Muscle of leg (tissue), 3 donors: ENCODE measurements at regions not wholly inside any gene's neighbourhood (a gene's known extent, or its start where the extent isn't known, plus 50 kb on each side); places are given as distances from the start of the nearest gene placed in this dataset.

ENCODE experiments used
- DNase-seq: peaks from one replicate; pipeline ENCODE4 v3.0.0; 2013
- H3K27ac ChIP-seq: one replicate; pipeline ENCODE4 v1.5.1; 2013; ENCODE audit warnings: mild to moderate bottlenecking, low read length, control low read depth
- H3K27me3 ChIP-seq: one replicate; pipeline ENCODE4 v1.6.1; 2013; ENCODE audit warnings: low read length; ENCODE audit not compliant: control insufficient read depth, insufficient read depth
- H3K36me3 ChIP-seq: one replicate; pipeline ENCODE4 v1.6.1; 2013; ENCODE audit warnings: low read length; ENCODE audit not compliant: control insufficient read depth, insufficient read depth
- H3K4me1 ChIP-seq: one replicate; pipeline ENCODE4 v1.6.1; 2013; ENCODE audit warnings: low read length; ENCODE audit not compliant: control insufficient read depth, insufficient read depth
- H3K4me3 ChIP-seq: one replicate; pipeline ENCODE4 v1.5.1; 2013; ENCODE audit warnings: low read length, control low read depth
- H3K9me3 ChIP-seq: replicated peaks from 2 replicates; pipeline ENCODE4 v1.6.1; 2013; ENCODE audit warnings: low read depth, low read length; ENCODE audit not compliant: control insufficient read depth
- WGBS: methylation state at CpG from one replicate; pipeline ENCODE4 v1.1.5; 2013; ENCODE audit warnings: missing lambda C conversion rate; ENCODE audit not compliant: insufficient coverage; 5-methylcytosine and 5-hydroxymethylcytosine counted together

GRCh38 chr15:68482246-68482645 lies 50.3 kb upstream of the ITGA11 start:
- no peaks in the 10 kb centered on the region for H3K36me3 ChIP-seq
- peaks cover 10% of the 10 kb centered on the region for H3K27me3 ChIP-seq
- H3K9me3 ChIP-seq, result no peaks in the 10 kb centered on the region
- no peak overlapping the region for H3K4me3 ChIP-seq
- no CpG with 5 or more reads among the region's 4 CpGs for WGBS
- no peak for DNase-seq
- no peak overlapping the region for H3K27ac ChIP-seq
- H3K4me1 ChIP-seq, result peaks cover 7% of the 10 kb centered on the region

- 84% methylated on average over 3 of the region's 3 CpGs for WGBS
- Histone ChIP-seq H3K36me3 (no peaks in the 10 kb centered on the region), H3K27ac (no peak overlapping the region), H3K27me3 (peaks cover 10% of the 10 kb centered on the region), H3K4me1 (peaks cover 7% of the 10 kb centered on the region), H3K4me3 (no peak overlapping the region), H3K9me3 (no peaks in the 10 kb centered on the region)
- no peak for DNase-seq
Measured at GRCh38 chr15:68483165-68483564, 51.2 kb upstream of the ITGA11 start.

GRCh38 chr15:68484220-68484619 lies 52.3 kb upstream of the ITGA11 start:
- no peak for DNase-seq
- H3K27me3 ChIP-seq, result peaks cover 10% of the 10 kb centered on the region
- H3K4me3 ChIP-seq, result no peak overlapping the region
- H3K27ac ChIP-seq, result no peak overlapping the region
- H3K4me1 ChIP-seq, result peaks cover 7% of the 10 kb centered on the region
- H3K9me3 ChIP-seq, result no peaks in the 10 kb centered on the region
- H3K36me3 ChIP-seq, result no peaks in the 10 kb centered on the region

GRCh38 chr15:68484696-68485400 lies 52.9 kb upstream of the ITGA11 start:
- DNase-seq, result no peak
- 49% methylated on average over 10 of the region's 14 CpGs for WGBS
- no peak overlapping the region for H3K4me3 ChIP-seq
- H3K4me1 ChIP-seq, result peaks cover 7% of the 10 kb centered on the region
- H3K27ac ChIP-seq, result no peak overlapping the region
- H3K36me3 ChIP-seq, result no peaks in the 10 kb centered on the region
- H3K27me3 ChIP-seq, result peaks cover 10% of the 10 kb centered on the region
- H3K9me3 ChIP-seq, result no peaks in the 10 kb centered on the region

GRCh38 chr15:68485721-68486360 lies 53.9 kb upstream of the ITGA11 start:
- H3K9me3 ChIP-seq, result no peaks in the 10 kb centered on the region

GRCh38 chr15:68487087-68487843 lies 55.3 kb upstream of the ITGA11 start:
- peaks cover 7% of the 10 kb centered on the region for H3K4me1 ChIP-seq
- WGBS, result 50% methylated on average over 2 of the region's 5 CpGs
- DNase-seq, result no peak
- no peak overlapping the region for H3K4me3 ChIP-seq
- no peaks in the 10 kb centered on the region for H3K9me3 ChIP-seq
- no peaks in the 10 kb centered on the region for H3K36me3 ChIP-seq
- peaks cover 10% of the 10 kb centered on the region for H3K27me3 ChIP-seq
- H3K27ac ChIP-seq, result no peak overlapping the region

More at GRCh38 chr15:68485721-68486360, 53.9 kb upstream of the ITGA11 start:
- no peak overlapping the region for H3K4me3 ChIP-seq
- WGBS, result 51% methylated on average over 5 of the region's 6 CpGs
- H3K27ac ChIP-seq, result no peak overlapping the region
- peaks cover 10% of the 10 kb centered on the region for H3K27me3 ChIP-seq
- DNase-seq, result no peak
- no peaks in the 10 kb centered on the region for H3K36me3 ChIP-seq
- H3K4me1 ChIP-seq, result peaks cover 7% of the 10 kb centered on the region

- WGBS, result 86% methylated on average over 2 of the region's 5 CpGs
- Histone ChIP-seq H3K27me3 (peaks cover 10% of the 10 kb centered on the region), H3K36me3 (no peaks in the 10 kb centered on the region), H3K4me1 (peaks cover 12% of the 10 kb centered on the region), H3K27ac (no peak overlapping the region), H3K9me3 (no peaks in the 10 kb centered on the region), H3K4me3 (no peak overlapping the region)
- DNase-seq, result no peak
Measured at GRCh38 chr15:68488290-68488689, 56.3 kb upstream of the ITGA11 start.

- DNase-seq, result no peak
- H3K36me3 ChIP-seq, result no peaks in the 10 kb centered on the region
- no peak overlapping the region for H3K27ac ChIP-seq
- H3K4me3 ChIP-seq, result no peak overlapping the region
- WGBS, result no CpG with 5 or more reads among the region's 5 CpGs
- peaks cover 12% of the 10 kb centered on the region for H3K4me1 ChIP-seq
- H3K27me3 ChIP-seq, result peaks cover 10% of the 10 kb centered on the region
- no peaks in the 10 kb centered on the region for H3K9me3 ChIP-seq
Measured at GRCh38 chr15:68488966-68489365, 57.0 kb upstream of the ITGA11 start.

GRCh38 chr15:68489421-68489820 lies 57.5 kb upstream of the ITGA11 start:
- Histone ChIP-seq H3K9me3 (no peaks in the 10 kb centered on the region), H3K4me1 (peaks cover 12% of the 10 kb centered on the region), H3K27me3 (peaks cover 10% of the 10 kb centered on the region), H3K36me3 (no peaks in the 10 kb centered on the region), H3K27ac (no peak overlapping the region), H3K4me3 (no peak overlapping the region)
- no peak for DNase-seq
- no CpG with 5 or more reads among the region's 3 CpGs for WGBS

GRCh38 chr15:68491415-68492106 lies 59.6 kb upstream of the ITGA11 start:
- Histone ChIP-seq H3K9me3 (no peaks in the 10 kb centered on the region), H3K4me3 (no peak overlapping the region), H3K27ac (no peak overlapping the region), H3K27me3 (peaks cover 2% of the 10 kb centered on the region), H3K4me1 (peaks cover 5% of the 10 kb centered on the region), H3K36me3 (no peaks in the 10 kb centered on the region)
- 86% methylated on average over 2 of the region's 5 CpGs for WGBS
- DNase-seq, result no peak
